Endothelial cell of umbilical vein (primary cell): ENCODE measurements at regions not wholly inside any gene's neighbourhood (a gene's known extent, or its start where the extent isn't known, plus 50 kb on each side); places are given as distances from the start of the nearest gene placed in this dataset.

ENCODE experiments used
- BruUV-seq: library from RNA; stranded (reverse); fragments of 400-500 nt; replicated peaks from 2 replicates; lab custom pipeline; 2021; lab: Mats Ljungman, UMichigan
- CTCF ChIA-PET: fragments of 300-600, 350-600 bp; sonication (Branson Sonifier 250); formaldehyde crosslinking; loops from one replicate; lab custom pipeline; 2021; ENCODE audit warnings: antibody characterized with exemption, inconsistent platforms; lab: Charles Lee
- POLR2A ChIA-PET: fragments of 300-600, 350-600 bp; sonication (Branson Sonifier 250); formaldehyde crosslinking; loops from one replicate; lab custom pipeline; 2021; ENCODE audit warnings: antibody characterized with exemption, inconsistent platforms; lab: Charles Lee
- DNase-seq: peaks from one replicate; pipeline ENCODE4 v3.0.0-alpha.2; 2011; ENCODE audit warnings: low read depth, low spot score
- FAIRE-seq: peaks from 2 replicates; lab custom pipeline; 2011; peaks lifted over from hg19 to GRCh38; lab: Jason Lieb, UNC
- H2AFZ ChIP-seq: 2 replicates; pipeline ENCODE4 v1.6.0; 2012; ENCODE audit warnings: low read depth, low read length, control low read depth, inconsistent platforms
- H3K27ac ChIP-seq: 2 replicates; pipeline ENCODE4 v1.5.1; 2011; ENCODE audit warnings: low read depth, mild to moderate bottlenecking, control low read depth, low read length, moderate library complexity; ENCODE audit not compliant: insufficient read depth
- H3K27me3 ChIP-seq, 2 experiments: 2 replicates each; pipeline versions ENCODE4 v1.6.0 to v1.6.1; 2011; ENCODE audit warnings: low read length in 2 of 2, mixed read lengths in 1 of 2; ENCODE audit not compliant: control insufficient read depth in 2 of 2, insufficient read depth in 2 of 2
- H3K36me3 ChIP-seq, 2 experiments: 2 replicates in 1 of 2; 3 replicates in 1 of 2; pipeline ENCODE4 v1.5.1; 2011; ENCODE audit warnings: low read length in 2 of 2, mild to moderate bottlenecking in 1 of 2, moderate library complexity in 1 of 2; ENCODE audit not compliant: control insufficient read depth in 2 of 2, insufficient read depth in 2 of 2; ENCODE audit errors: extremely low read depth in 1 of 2
- H3K4me1 ChIP-seq: 3 replicates; pipeline ENCODE4 v1.5.1; 2011; ENCODE audit warnings: mild to moderate bottlenecking, low read length; ENCODE audit not compliant: control insufficient read depth, insufficient read depth; ENCODE audit errors: extremely low read depth
- H3K4me2 ChIP-seq: 2 replicates; pipeline ENCODE4 v1.6.1; 2011; ENCODE audit warnings: low read length, control low read depth, mixed read lengths; ENCODE audit not compliant: insufficient read depth
- H3K4me3 ChIP-seq, 3 experiments: fragments of 200-600 bp in 1 of 3; sonication (generic), shearing (Covaris generic) in 1 of 3; replicated peaks in 1 of 3; 2 replicates each; pipeline ENCODE4 v1.5.1; 2011 to 2016; ENCODE audit warnings: control low read depth in 3 of 3, low read length in 3 of 3, mild to moderate bottlenecking in 2 of 3, inconsistent platforms in 1 of 3, low read depth in 1 of 3, moderate library complexity in 1 of 3; ENCODE audit not compliant: insufficient read depth in 1 of 3
- H3K79me2 ChIP-seq: 2 replicates; pipeline ENCODE4 v1.6.0; 2012; ENCODE audit warnings: low read length, inconsistent platforms; ENCODE audit not compliant: control insufficient read depth, insufficient read depth
- H3K9ac ChIP-seq: replicated peaks from 2 replicates; pipeline ENCODE3; 2011; ENCODE audit warnings: low read length, control low read depth; ENCODE audit not compliant: insufficient read depth; ENCODE audit errors: extremely low read depth
- H3K9me1 ChIP-seq: replicated peaks from 3 replicates; pipeline ENCODE4 v1.6.0; 2011; ENCODE audit warnings: mild to moderate bottlenecking, low read length; ENCODE audit not compliant: control insufficient read depth, insufficient read depth; ENCODE audit errors: extremely low read depth
- H3K9me3 ChIP-seq: replicated peaks from 2 replicates; pipeline ENCODE4 v1.5.1; 2012; ENCODE audit warnings: low read length, inconsistent platforms; ENCODE audit not compliant: control insufficient read depth, insufficient read depth
- H4K20me1 ChIP-seq: replicated peaks from 2 replicates; pipeline ENCODE3; 2011; ENCODE audit warnings: mild to moderate bottlenecking, low read length; ENCODE audit not compliant: control insufficient read depth, insufficient read depth; ENCODE audit errors: extremely low read depth
- EZH2 ChIP-seq: IDR thresholded peaks from 2 replicates; pipeline ENCODE4 v1.6.1; 2012; ENCODE audit warnings: borderline replicate concordance, low read depth, mild to moderate bottlenecking, moderate library complexity, low read length, inconsistent platforms; ENCODE audit not compliant: severe bottlenecking
- FOS ChIP-seq: IDR thresholded peaks from 2 replicates; pipeline ENCODE4 v1.6.1; 2011; ENCODE audit warnings: mild to moderate bottlenecking, low read length, moderate library complexity, borderline replicate concordance; ENCODE audit not compliant: insufficient read depth
- GATA2 ChIP-seq: IDR thresholded peaks from 2 replicates; pipeline ENCODE4 v1.7.0; 2011; ENCODE audit warnings: low read depth, mild to moderate bottlenecking, moderate library complexity, mixed read lengths, low read length; ENCODE audit not compliant: insufficient read length, insufficient read depth
- JUN ChIP-seq: IDR thresholded peaks from 2 replicates; pipeline ENCODE4 v1.6.1; 2011; ENCODE audit warnings: borderline replicate concordance, low read depth; ENCODE audit not compliant: insufficient read length, insufficient read depth
- MYC ChIP-seq: IDR thresholded peaks from one replicate; pipeline ENCODE4 v1.6.1; 2011; ENCODE audit warnings: mild to moderate bottlenecking, low read depth, low read length
- POLR2A ChIP-seq: IDR thresholded peaks from 2 replicates; pipeline ENCODE4 v1.6.1; 2012; ENCODE audit warnings: low read depth, mild to moderate bottlenecking, control low read depth, low read length
- POLR2AphosphoS5 ChIP-seq: IDR thresholded peaks from 2 replicates; pipeline ENCODE4 v1.6.1; 2012; ENCODE audit warnings: low read depth, mild to moderate bottlenecking, control low read depth, low read length, moderate library complexity; ENCODE audit not compliant: insufficient read depth
- dilution Hi-C: fragments of 300-500 bp; cut with MboI; formaldehyde crosslinking; loops from one replicate; pipeline ENCODE4 v1.15.0; 2019; ENCODE audit warnings: low sequenced_read_pairs; ENCODE audit not compliant: extremely low pct_ligation_motif_present
- intact Hi-C: fragments of 100-400 bp; cut with micrococcal nuclease; formaldehyde crosslinking; loops from one replicate; pipeline ENCODE4 v1.10.0; 2022
- TF ChIP-seq, protein P1 (sequence below), 2 donors: IDR thresholded peaks; 1 replicate in 1 of 2; 2 replicates in 1 of 2; pipeline ENCODE4 v1.5.1; 2011; ENCODE audit warnings: low read length in 2 of 2, mild to moderate bottlenecking in 2 of 2, moderate library complexity in 2 of 2, control low read depth in 1 of 2, inconsistent platforms in 1 of 2, low read depth in 1 of 2; ENCODE audit not compliant: insufficient read depth in 1 of 2; ENCODE audit errors: extremely low read depth in 1 of 2
- TF ChIP-seq, protein P2 (sequence below): IDR thresholded peaks from 2 replicates; pipeline ENCODE4 v1.6.1; 2011; ENCODE audit not compliant: insufficient read depth, insufficient read length

DNA sequence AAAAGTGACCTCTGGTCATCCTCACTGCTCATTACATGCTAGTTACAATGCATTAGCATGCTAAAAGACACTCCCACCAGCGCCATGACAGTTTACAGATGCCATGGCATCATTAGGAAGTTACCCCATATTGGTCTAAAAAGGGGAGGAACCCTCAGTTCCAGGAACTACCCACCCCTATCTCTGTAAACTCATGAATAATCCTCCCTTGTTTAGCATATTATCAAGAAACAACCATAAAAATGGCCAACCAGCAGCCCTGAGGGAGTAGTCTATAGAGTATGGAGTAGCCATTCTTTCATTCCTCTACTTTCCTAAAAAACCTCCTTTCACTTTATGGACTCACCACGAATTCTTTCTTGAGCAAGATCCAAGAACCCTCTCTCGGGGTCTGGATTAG, 89.4 kb downstream of the ATPSCKMT start:
- intact Hi-C loops: no loop called here
- Histone ChIP-seq H3K4me2 (no peak overlapping the region), H3K36me3 (no peaks in the 10 kb centered on the region), H3K79me2 (no peaks in the 10 kb centered on the region), H3K4me1 (no peaks in the 10 kb centered on the region), H3K9me3 (no peaks in the 10 kb centered on the region), H3K9me1 (no peaks in the 10 kb centered on the region), H3K9ac (no peak overlapping the region), H2AFZ (no peak overlapping the region), H3K27me3 (no peaks in the 10 kb centered on the region), H4K20me1 (no peaks in the 10 kb centered on the region), H3K4me3 (no peak overlapping the region), H3K27ac (no peak overlapping the region)
- CTCF ChIA-PET: no interaction called here
- DNase-seq: no peak
- no TSS peak for BruUV-seq
- POLR2A ChIA-PET: no interaction called here
- FAIRE-seq: no peak
- dilution Hi-C loops: no loop called here
- TF ChIP-seq MYC (no peak), FOS (no peak), POLR2A (no peak), EZH2 (no peak), POLR2AphosphoS5 (no peak), JUN (no peak), GATA2 (no peak)
- TF ChIP-seq, protein P1, sequence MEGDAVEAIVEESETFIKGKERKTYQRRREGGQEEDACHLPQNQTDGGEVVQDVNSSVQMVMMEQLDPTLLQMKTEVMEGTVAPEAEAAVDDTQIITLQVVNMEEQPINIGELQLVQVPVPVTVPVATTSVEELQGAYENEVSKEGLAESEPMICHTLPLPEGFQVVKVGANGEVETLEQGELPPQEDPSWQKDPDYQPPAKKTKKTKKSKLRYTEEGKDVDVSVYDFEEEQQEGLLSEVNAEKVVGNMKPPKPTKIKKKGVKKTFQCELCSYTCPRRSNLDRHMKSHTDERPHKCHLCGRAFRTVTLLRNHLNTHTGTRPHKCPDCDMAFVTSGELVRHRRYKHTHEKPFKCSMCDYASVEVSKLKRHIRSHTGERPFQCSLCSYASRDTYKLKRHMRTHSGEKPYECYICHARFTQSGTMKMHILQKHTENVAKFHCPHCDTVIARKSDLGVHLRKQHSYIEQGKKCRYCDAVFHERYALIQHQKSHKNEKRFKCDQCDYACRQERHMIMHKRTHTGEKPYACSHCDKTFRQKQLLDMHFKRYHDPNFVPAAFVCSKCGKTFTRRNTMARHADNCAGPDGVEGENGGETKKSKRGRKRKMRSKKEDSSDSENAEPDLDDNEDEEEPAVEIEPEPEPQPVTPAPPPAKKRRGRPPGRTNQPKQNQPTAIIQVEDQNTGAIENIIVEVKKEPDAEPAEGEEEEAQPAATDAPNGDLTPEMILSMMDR (IDR thresholded peaks at IDR 0.05; ENCODE audit: extremely low read depth in 1 of 2, insufficient read depth in 1 of 2, low read depth in 1 of 2, low read length in 2 of 2): no peak
- TF ChIP-seq, protein P2, sequence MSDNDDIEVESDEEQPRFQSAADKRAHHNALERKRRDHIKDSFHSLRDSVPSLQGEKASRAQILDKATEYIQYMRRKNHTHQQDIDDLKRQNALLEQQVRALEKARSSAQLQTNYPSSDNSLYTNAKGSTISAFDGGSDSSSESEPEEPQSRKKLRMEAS: no peak
